ENCODE measurements at regions not wholly inside any gene's neighbourhood (a gene's known extent, or its start where the extent isn't known, plus 50 kb on each side); places are given as distances from the start of the nearest gene placed in this dataset.

DNA sequence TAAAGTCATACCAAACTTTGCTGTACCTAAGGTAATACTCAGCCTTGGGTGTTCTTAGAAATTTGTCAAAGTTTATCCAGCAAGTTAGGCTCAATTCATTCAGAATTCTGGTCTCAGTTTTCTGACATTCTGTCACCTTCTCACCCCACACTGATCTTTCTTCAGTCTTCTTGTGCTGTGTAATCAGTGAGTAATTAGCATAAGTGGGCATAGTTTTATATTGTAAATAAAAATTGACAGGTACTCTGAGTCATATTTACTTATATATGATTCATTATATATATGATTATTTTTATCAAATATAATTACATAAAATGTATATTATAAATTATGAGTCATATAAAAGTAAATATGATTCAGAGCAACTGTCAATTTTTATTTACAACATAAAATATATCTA, 170.9 kb upstream of the MAGI2 start:
- in situ Hi-C loops (cut with HindIII; ENCODE audit: low sequenced_read_pairs): no loop called here

DNA sequence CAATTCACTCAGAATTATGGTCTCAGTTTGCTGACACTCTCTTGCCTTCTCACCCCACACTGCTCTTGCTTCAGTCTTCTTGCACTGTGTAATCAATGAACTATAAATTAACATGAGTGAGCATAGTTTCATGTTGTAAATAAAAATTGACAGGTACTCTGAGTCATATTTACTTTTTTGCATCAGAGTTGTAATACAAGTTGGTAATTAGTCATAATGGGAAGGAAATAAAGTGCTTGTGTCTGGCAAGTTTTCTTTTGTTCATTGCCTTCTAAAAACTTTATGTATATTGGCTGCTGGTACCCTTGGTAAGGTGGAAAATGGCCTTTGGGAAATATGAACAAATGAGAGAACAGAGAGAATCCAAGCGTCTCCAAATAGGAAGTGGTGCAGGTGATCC, 169.3 kb upstream of the MAGI2 start:
- DNase-seq (ENCODE audit: low read depth): no peak
- TF ChIP-seq, protein P1, sequence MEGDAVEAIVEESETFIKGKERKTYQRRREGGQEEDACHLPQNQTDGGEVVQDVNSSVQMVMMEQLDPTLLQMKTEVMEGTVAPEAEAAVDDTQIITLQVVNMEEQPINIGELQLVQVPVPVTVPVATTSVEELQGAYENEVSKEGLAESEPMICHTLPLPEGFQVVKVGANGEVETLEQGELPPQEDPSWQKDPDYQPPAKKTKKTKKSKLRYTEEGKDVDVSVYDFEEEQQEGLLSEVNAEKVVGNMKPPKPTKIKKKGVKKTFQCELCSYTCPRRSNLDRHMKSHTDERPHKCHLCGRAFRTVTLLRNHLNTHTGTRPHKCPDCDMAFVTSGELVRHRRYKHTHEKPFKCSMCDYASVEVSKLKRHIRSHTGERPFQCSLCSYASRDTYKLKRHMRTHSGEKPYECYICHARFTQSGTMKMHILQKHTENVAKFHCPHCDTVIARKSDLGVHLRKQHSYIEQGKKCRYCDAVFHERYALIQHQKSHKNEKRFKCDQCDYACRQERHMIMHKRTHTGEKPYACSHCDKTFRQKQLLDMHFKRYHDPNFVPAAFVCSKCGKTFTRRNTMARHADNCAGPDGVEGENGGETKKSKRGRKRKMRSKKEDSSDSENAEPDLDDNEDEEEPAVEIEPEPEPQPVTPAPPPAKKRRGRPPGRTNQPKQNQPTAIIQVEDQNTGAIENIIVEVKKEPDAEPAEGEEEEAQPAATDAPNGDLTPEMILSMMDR (IDR thresholded peaks at IDR 0.05; ENCODE audit: low read depth, low read length, missing control alignments): no peak
- H3K4me3 ChIP-seq (ENCODE audit: low read depth, low read length): no peak overlapping the region
- in situ Hi-C loops (cut with HindIII; ENCODE audit: low sequenced_read_pairs): no loop called here

More for the DNA sequence above, 170.9 kb upstream of the MAGI2 start:
- DNase-seq (ENCODE audit: low read depth): no peak
- H3K4me3 ChIP-seq (ENCODE audit: low read depth, low read length): no peak overlapping the region
- TF ChIP-seq, protein P1 (IDR thresholded peaks at IDR 0.05; ENCODE audit: low read depth, low read length, missing control alignments): no peak

DNA sequence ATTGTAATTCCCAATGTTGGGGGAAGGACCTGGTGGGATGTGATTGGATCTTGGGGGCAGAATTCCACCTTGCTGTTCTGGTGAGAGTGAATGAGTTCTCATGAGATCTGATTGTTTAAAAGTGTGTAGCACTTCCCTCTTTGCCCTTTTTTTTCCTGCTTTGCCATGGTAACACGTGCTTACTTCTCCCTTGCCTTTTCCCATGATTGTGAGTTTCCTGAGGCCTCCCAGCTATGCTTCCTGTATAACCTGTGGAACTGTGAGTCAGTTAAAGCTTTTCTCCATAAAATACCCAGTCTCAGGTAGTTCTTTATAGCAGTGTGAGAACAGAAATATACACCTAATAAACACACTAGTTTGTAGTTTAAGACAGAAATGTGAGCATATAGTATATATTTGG, 166.8 kb upstream of the MAGI2 start:
- no peak overlapping the region for H3K4me3 ChIP-seq (ENCODE audit: low read depth, low read length)
- DNase-seq (ENCODE audit: low read depth): no peak
- TF ChIP-seq, protein P1 (IDR thresholded peaks at IDR 0.05; ENCODE audit: low read depth, low read length, missing control alignments): no peak
- in situ Hi-C loops (cut with HindIII; ENCODE audit: low sequenced_read_pairs): no loop called here

GRCh38 chr7:79619216-79619615, 165.7 kb upstream of the MAGI2 start:
- no peak overlapping the region for H3K4me3 ChIP-seq (ENCODE audit: low read depth, low read length)
- in situ Hi-C loops (cut with HindIII; ENCODE audit: low sequenced_read_pairs): no loop called here
- no peak for DNase-seq (ENCODE audit: low read depth)

DNA sequence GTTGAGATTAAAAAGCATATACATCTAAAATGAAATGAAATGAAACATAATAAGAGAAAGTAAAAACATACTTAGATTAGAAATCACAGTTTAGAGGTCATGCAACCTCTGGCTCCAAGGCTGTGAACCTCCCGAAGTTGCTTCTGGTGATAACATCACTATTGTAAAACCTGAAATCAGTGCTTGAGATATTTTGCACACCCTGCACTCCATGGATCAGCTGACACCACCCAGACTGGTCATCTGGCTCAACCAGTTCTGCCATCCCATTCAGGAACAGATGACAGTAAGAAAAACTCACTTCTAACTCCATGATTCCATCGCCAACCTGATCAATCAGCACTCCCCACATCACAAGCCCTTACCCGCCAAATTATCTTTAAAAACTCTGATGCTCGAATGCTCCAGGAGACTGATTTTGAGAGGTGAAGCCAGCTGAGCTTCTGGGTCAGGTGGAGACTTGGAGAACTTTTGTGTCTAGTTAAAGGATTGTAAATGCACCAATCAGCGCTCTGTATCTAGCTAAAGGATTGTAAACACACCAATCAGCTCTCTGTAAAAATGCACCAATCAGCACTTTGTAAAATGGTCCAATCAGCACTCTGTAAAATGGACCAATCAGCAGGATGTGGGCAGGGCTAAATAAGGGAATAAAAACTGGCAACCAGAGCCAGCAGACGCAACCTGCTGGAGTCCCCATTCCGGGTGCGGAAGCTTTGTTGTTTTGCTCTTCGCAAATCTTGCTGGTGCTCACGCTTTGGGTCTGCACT, 162.6 kb upstream of the MAGI2 start:
- no peak for DNase-seq (ENCODE audit: low read depth)
- in situ Hi-C loops (cut with HindIII; ENCODE audit: low sequenced_read_pairs): no loop called here
- H3K4me3 ChIP-seq (ENCODE audit: low read depth, low read length): no peak overlapping the region
- TF ChIP-seq, protein P1 (IDR thresholded peaks at IDR 0.05; ENCODE audit: low read depth, low read length, missing control alignments): no peak

More at GRCh38 chr7:79619216-79619615, 165.7 kb upstream of the MAGI2 start:
- TF ChIP-seq, protein P1 (IDR thresholded peaks at IDR 0.05; ENCODE audit: low read depth, low read length, missing control alignments): no peak

DNA sequence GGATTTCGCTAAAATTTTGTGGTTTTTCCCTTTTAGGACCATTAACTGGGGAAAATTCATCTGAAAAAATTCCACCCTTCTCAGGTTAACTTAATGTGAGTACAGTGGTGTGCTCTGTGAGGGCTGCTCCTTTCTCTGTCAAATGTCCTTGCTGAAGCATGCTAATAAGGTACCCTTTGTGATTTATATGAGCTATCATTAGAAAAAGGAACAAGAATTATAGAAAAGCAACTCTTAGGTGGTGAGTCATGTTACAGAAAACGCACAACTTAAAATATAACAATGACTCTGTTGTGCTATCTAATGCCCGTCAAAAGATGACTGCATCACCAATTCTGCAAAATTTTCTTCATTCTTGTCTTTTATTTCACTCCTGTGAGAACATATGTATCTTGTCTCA, 162.0 kb upstream of the MAGI2 start:
- TF ChIP-seq, protein P1 (IDR thresholded peaks at IDR 0.05; ENCODE audit: low read depth, low read length, missing control alignments): no peak
- DNase-seq (ENCODE audit: low read depth): no peak
- no peak overlapping the region for H3K4me3 ChIP-seq (ENCODE audit: low read depth, low read length)
- in situ Hi-C loops (cut with HindIII; ENCODE audit: low sequenced_read_pairs): no loop called here

Data from astrocyte of the cerebellum (primary cell).